ENCODE measurements at regions not wholly inside any gene's neighbourhood (a gene's known extent, or its start where the extent isn't known, plus 50 kb on each side); places are given as distances from the start of the nearest gene placed in this dataset.
A peak's percentile ranks its signal among the peaks of the same experiment; 100 is the strongest.
"Not testable (repeated sequence)": the region's sequence is repeated elsewhere in the genome, so short reads cannot be mapped to it uniquely, and the experiment has no call there.

GRCh38 chr4:127379499-127379898 is 253.3 kb upstream of the INTU start:
- no peak for DNase-seq

- not testable (repeated sequence) for DNase-seq
Observed at GRCh38 chr4:127379948-127380347, 252.8 kb upstream of the INTU start.

GRCh38 chr4:127383666-127384065 is 249.1 kb upstream of the INTU start:
- no peak for DNase-seq

GRCh38 chr4:127394516-127394915 is 238.2 kb upstream of the INTU start:
- no peak for DNase-seq

GRCh38 chr4:127400276-127400675 is 232.5 kb upstream of the INTU start:
- peak; percentile 4 for DNase-seq

GRCh38 chr4:127400731-127401346 is 231.9 kb upstream of the INTU start:
- DNase-seq: peak; percentile 81

- DNase-seq: peak; percentile 2
Observed at GRCh38 chr4:127403471-127404084, 229.2 kb upstream of the INTU start.

- no peak for DNase-seq
Observed at GRCh38 chr4:127406187-127406586, 226.6 kb upstream of the INTU start.

- DNase-seq: not testable (repeated sequence)
Observed at GRCh38 chr4:127407572-127407971, 225.2 kb upstream of the INTU start.

GRCh38 chr4:127410201-127410600 is 222.6 kb upstream of the INTU start:
- no peak for DNase-seq

GRCh38 chr4:127410644-127411043 is 222.1 kb upstream of the INTU start:
- no peak for DNase-seq

- DNase-seq: no peak
Observed at GRCh38 chr4:127414951-127415606, 217.7 kb upstream of the INTU start.

GRCh38 chr4:127416115-127416514 is 216.6 kb upstream of the INTU start:
- DNase-seq: no peak

- DNase-seq: no peak
Observed at GRCh38 chr4:127417885-127418535, 214.7 kb upstream of the INTU start.

- no peak for DNase-seq
Observed at GRCh38 chr4:127419431-127419830, 213.3 kb upstream of the INTU start.

GRCh38 chr4:127421437-127421836 is 211.3 kb upstream of the INTU start:
- no peak for DNase-seq

- DNase-seq: no peak
Observed at GRCh38 chr4:127425202-127425845, 207.4 kb upstream of the INTU start.

- DNase-seq: no peak
Observed at GRCh38 chr4:127425851-127426250, 206.9 kb upstream of the INTU start.

GRCh38 chr4:127441571-127441970 is 191.2 kb upstream of the INTU start:
- DNase-seq: no peak

GRCh38 chr4:127445471-127445870 is 187.3 kb upstream of the INTU start:
- DNase-seq: no peak

GRCh38 chr4:127446427-127446885 is 186.3 kb upstream of the INTU start:
- DNase-seq: peak; percentile 1

- no peak for DNase-seq
Observed at GRCh38 chr4:127448986-127449385, 183.8 kb upstream of the INTU start.

GRCh38 chr4:127449449-127449848 is 183.3 kb upstream of the INTU start:
- DNase-seq: no peak

All from fibroblast of skin of right biceps (primary cell).